KMS-11 (cell line): ENCODE measurements at regions not wholly inside any gene's neighbourhood (a gene's known extent, or its start where the extent isn't known, plus 50 kb on each side); places are given as distances from the start of the nearest gene placed in this dataset.

Experiments used
- H2AFZ ChIP-seq: fragments of 200-600 bp; sonication (generic); 2 replicates; pipeline ENCODE4 v1.6.1; 2016; ENCODE audit warnings: antibody characterized with exemption, mixed run types, low read depth
- H3K27ac ChIP-seq: fragments of 200-600 bp; sonication (generic); 2 replicates; pipeline ENCODE4 v1.6.1; 2016; ENCODE audit warnings: mild to moderate bottlenecking, mixed run types
- H3K27me3 ChIP-seq: fragments of 200-600 bp; sonication (generic); 2 replicates; pipeline ENCODE4 v1.6.1; 2017; ENCODE audit warnings: mild to moderate bottlenecking, low read depth, mixed run types, moderate library complexity; ENCODE audit not compliant: insufficient read depth
- H3K36me3 ChIP-seq: fragments of 200-600 bp; sonication (generic); 2 replicates; pipeline ENCODE4 v1.6.1; 2017; ENCODE audit warnings: mild to moderate bottlenecking, mixed run types; ENCODE audit not compliant: insufficient read depth
- H3K4me1 ChIP-seq: fragments of 200-600 bp; sonication (generic); 2 replicates; pipeline ENCODE4 v1.6.1; 2016; ENCODE audit warnings: mild to moderate bottlenecking, low read depth, mixed run types; ENCODE audit not compliant: poor library complexity, severe bottlenecking
- H3K4me2 ChIP-seq: fragments of 200-600 bp; sonication (generic); 2 replicates; pipeline ENCODE4 v1.7.0; 2016; ENCODE audit warnings: mild to moderate bottlenecking, mixed run types
- H3K4me3 ChIP-seq: fragments of 200-600 bp; sonication (generic); IDR thresholded peaks from 2 replicates; pipeline ENCODE4 v1.6.1; 2017; ENCODE audit warnings: low read depth, low read length, mixed read lengths; ENCODE audit not compliant: insufficient read depth
- H3K79me2 ChIP-seq: fragments of 200-600 bp; sonication (generic); 2 replicates; pipeline ENCODE4 v1.6.1; 2016; ENCODE audit warnings: low read depth, mixed run types; ENCODE audit not compliant: insufficient read depth
- H3K9ac ChIP-seq: fragments of 200-600 bp; sonication (generic); 2 replicates; pipeline ENCODE4 v1.6.1; 2016; ENCODE audit warnings: mild to moderate bottlenecking, mixed run types
- H4K20me1 ChIP-seq: fragments of 200-600 bp; sonication (generic); 2 replicates; pipeline ENCODE4 v1.6.1; 2016; ENCODE audit warnings: mild to moderate bottlenecking, mixed run types; ENCODE audit not compliant: insufficient read depth
- CTCF ChIP-seq: fragments of 200-600 bp; sonication (generic); conservative IDR thresholded peaks from 2 replicates; pipeline ENCODE4 v1.6.1; 2017; ENCODE audit warnings: low read depth, mild to moderate bottlenecking, antibody characterized with exemption, low read length, moderate library complexity, mixed read lengths

GRCh38 chr17:12463102-12463501 lies 202.6 kb upstream of the MYOCD start:
- TF ChIP-seq CTCF, result no peak
- no peak overlapping the region for H2AFZ ChIP-seq
- H4K20me1 ChIP-seq, result no peaks in the 10 kb centered on the region
- no peak overlapping the region for H3K4me2 ChIP-seq
- no peaks in the 10 kb centered on the region for H3K36me3 ChIP-seq
- H3K4me3 ChIP-seq, result no peak overlapping the region
- no peaks in the 10 kb centered on the region for H3K79me2 ChIP-seq
- no peaks in the 10 kb centered on the region for H3K27me3 ChIP-seq
- no peak overlapping the region for H3K9ac ChIP-seq
- no peak overlapping the region for H3K27ac ChIP-seq
- H3K4me1 ChIP-seq, result no peaks in the 10 kb centered on the region

GRCh38 chr17:12472252-12473173 lies 193.2 kb upstream of the MYOCD start:
- Histone ChIP-seq H3K36me3 (no peaks in the 10 kb centered on the region), H3K4me2 (no peak overlapping the region)
- no peak for TF ChIP-seq CTCF

GRCh38 chr17:12478311-12478710 lies 187.4 kb upstream of the MYOCD start:
- Histone ChIP-seq H4K20me1 (no peaks in the 10 kb centered on the region), H3K4me1 (no peaks in the 10 kb centered on the region), H3K4me3 (no peak overlapping the region), H3K27ac (no peak overlapping the region), H3K9ac (no peak overlapping the region), H3K4me2 (no peak overlapping the region), H3K36me3 (no peaks in the 10 kb centered on the region), H2AFZ (no peak overlapping the region), H3K79me2 (no peaks in the 10 kb centered on the region), H3K27me3 (no peaks in the 10 kb centered on the region)
- no peak for TF ChIP-seq CTCF

More at GRCh38 chr17:12472252-12473173, 193.2 kb upstream of the MYOCD start:
- H3K79me2 ChIP-seq, result no peaks in the 10 kb centered on the region
- no peaks in the 10 kb centered on the region for H3K4me1 ChIP-seq
- no peak overlapping the region for H2AFZ ChIP-seq
- H3K9ac ChIP-seq, result no peak overlapping the region
- no peaks in the 10 kb centered on the region for H3K27me3 ChIP-seq
- H3K4me3 ChIP-seq, result no peak overlapping the region
- H3K27ac ChIP-seq, result no peak overlapping the region
- no peaks in the 10 kb centered on the region for H4K20me1 ChIP-seq

GRCh38 chr17:12485361-12485906 lies 180.3 kb upstream of the MYOCD start:
- no peaks in the 10 kb centered on the region for H4K20me1 ChIP-seq
- H3K27ac ChIP-seq, result no peak overlapping the region
- no peak overlapping the region for H3K4me2 ChIP-seq
- H3K36me3 ChIP-seq, result no peaks in the 10 kb centered on the region
- no peaks in the 10 kb centered on the region for H3K27me3 ChIP-seq
- no peak overlapping the region for H3K9ac ChIP-seq
- no peaks in the 10 kb centered on the region for H3K4me1 ChIP-seq
- no peak for TF ChIP-seq CTCF
- H3K79me2 ChIP-seq, result no peaks in the 10 kb centered on the region
- H2AFZ ChIP-seq, result no peak overlapping the region
- no peak overlapping the region for H3K4me3 ChIP-seq
